ENCODE measurements at regions not wholly inside any gene's neighbourhood (a gene's known extent, or its start where the extent isn't known, plus 50 kb on each side); places are given as distances from the start of the nearest gene placed in this dataset.

GRCh38 chr17:14756479-14756878, 455.6 kb downstream of the HS3ST3B1 start:
- TF ChIP-seq CTCF (IDR thresholded peaks at IDR 0.05; ENCODE audit: poor library complexity, severe bottlenecking) (no peak), REST (IDR thresholded peaks at IDR 0.05; ENCODE audit: borderline replicate concordance) (no peak)

Data from neural cell (in vitro differentiated cells).